Left cardiac atrium (tissue), 4 donors: ENCODE measurements at regions not wholly inside any gene's neighbourhood (a gene's known extent, or its start where the extent isn't known, plus 50 kb on each side); places are given as distances from the start of the nearest gene placed in this dataset.

Source experiments
- ATAC-seq, 2 donors: fragments of 200-7000 bp; cut with Tn5 transposase; one replicate each; pipeline ENCODE4 v1.9.1; 2020; ENCODE audit warnings: mild to moderate bottlenecking in 2 of 2, moderate library complexity in 2 of 2
- DNase-seq: peaks from one replicate; pipeline ENCODE4 v3.0.0-alpha.2; 2020
- intact Hi-C, 2 donors: fragments of 100-400 bp; cut with DNase I; formaldehyde crosslinking; loops; one replicate each; pipeline versions ENCODE4 v1.14.1 to v1.15.1; 2022 to 2023
- donor health status: DM: no; HTN: yes; CAD: no.
- donor health status: DM: no; HTN: yes; CAD: no; lungs with severe emphysema.
- donor health status: DM: yes; HTN: yes; CAD: no.
- donor health status: Dilated cardiomyopathy.

GRCh38 chr9:121550041-121550440, 50.4 kb upstream of the GGTA1 start:
- DNase-seq (no peak), ATAC-seq (no peak)
- intact Hi-C loops = loop anchor here (5.0 to 10.0 kb wide), 3 partner anchors 55 to 135 kb away; no protein-coding TSS in a partner anchor

DNA sequence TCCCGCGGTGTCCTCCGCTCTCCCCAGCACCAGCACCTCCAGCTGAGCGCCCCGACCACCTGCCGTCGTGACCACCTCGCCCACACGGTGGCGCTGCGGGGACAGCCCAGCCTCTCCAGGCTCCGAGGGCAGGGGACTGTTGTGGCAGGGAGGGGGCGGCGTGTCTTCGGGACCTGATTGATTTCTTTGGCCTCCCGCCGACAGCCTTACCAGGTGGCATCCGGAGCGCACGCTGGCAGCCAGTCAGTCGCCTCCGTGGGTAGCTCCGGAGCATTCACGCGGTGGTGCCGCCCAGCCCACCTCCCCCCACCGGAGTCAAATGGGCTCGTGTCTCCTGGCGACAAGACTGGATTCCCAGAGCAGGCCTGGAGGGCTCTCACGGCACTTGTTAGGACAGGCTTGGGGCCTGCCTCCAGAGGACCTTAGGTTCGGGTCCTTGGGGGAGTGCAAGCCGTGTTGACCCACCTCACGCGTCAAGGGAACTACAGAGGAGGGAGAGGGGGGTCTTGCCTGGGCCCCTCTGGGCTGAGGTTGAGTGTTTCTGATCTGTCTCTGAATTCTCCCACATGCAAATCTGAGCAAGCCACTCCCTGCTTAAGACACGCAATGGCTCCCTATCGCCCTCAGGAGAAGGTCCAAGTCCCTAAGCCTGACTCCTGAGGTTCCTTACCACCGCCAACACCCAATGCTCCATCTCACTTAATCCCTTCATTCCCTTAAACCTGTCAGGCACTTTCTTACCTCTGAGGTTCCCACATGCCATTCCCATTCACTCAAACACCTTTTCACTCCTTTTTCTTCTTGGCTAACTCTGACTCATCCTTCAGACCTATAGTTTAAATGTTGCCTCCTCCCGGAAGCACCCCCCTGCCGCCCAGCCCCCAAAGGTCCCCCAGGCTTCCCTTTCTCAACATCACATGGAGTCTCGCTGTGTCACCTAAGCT, 51.2 kb upstream of the GGTA1 start:
- peak; percentile 83 for DNase-seq
- intact Hi-C loops = loop anchor here (5.0 to 10.0 kb wide), 3 partner anchors 54 to 134 kb away; no protein-coding TSS in a partner anchor
- ATAC-seq = peak; percentile 68 to 69

DNA sequence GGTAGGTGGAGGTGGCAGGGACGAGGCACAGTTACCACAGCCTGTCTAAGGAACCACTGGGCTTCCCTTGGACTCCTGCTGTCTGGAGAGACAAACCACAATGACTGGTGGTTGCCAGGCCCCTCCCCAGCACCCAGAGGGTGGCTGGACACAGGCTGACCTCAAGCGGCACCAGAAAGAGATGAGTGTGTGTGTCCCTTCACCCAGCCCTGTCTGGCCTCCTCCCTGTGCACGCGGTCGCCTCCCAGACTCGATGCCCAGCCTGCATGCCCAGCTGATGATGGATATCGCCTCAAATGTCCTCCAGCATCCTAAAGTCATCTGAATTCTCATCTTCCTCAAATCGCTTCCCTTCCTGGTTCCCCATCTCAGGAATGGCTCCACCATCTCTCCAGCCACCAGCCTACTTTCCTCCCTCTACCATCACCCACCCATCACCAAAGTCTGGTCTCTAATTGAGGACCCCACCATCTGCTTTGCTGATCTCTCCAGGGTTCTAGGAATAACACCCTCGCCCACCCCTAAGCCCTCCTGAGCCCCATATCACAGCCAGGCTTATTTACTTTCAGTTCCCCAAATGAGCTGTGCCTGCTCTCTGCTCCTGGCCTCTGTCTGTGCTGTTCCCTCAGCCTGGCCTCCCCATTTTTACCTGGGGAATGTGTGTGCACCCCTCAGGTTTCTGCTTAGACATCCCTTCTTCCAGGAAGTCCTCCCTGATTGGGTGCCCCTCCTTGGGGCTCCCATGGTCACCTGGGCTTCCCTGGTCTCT, 52.5 kb upstream of the GGTA1 start:
- intact Hi-C loops = loop anchor here (5.0 to 10.0 kb wide), 3 partner anchors 53 to 133 kb away; no protein-coding TSS in a partner anchor
- no peak for ATAC-seq
- DNase-seq = no peak

- intact Hi-C loops = loop anchor here (10.0 kb wide), 2 partner anchors 49 to 129 kb away; no protein-coding TSS in a partner anchor
- ATAC-seq (no peak), DNase-seq (no peak)
Measured at GRCh38 chr9:121556082-121556481, 56.4 kb upstream of the GGTA1 start.

- peak; percentile 65 to 70 for ATAC-seq
- intact Hi-C loops = loop anchor here (10.0 kb wide), 2 partner anchors 48 to 128 kb away; no protein-coding TSS in a partner anchor
- DNase-seq = peak; percentile 53
Measured at GRCh38 chr9:121556580-121556979, 56.9 kb upstream of the GGTA1 start.

DNA sequence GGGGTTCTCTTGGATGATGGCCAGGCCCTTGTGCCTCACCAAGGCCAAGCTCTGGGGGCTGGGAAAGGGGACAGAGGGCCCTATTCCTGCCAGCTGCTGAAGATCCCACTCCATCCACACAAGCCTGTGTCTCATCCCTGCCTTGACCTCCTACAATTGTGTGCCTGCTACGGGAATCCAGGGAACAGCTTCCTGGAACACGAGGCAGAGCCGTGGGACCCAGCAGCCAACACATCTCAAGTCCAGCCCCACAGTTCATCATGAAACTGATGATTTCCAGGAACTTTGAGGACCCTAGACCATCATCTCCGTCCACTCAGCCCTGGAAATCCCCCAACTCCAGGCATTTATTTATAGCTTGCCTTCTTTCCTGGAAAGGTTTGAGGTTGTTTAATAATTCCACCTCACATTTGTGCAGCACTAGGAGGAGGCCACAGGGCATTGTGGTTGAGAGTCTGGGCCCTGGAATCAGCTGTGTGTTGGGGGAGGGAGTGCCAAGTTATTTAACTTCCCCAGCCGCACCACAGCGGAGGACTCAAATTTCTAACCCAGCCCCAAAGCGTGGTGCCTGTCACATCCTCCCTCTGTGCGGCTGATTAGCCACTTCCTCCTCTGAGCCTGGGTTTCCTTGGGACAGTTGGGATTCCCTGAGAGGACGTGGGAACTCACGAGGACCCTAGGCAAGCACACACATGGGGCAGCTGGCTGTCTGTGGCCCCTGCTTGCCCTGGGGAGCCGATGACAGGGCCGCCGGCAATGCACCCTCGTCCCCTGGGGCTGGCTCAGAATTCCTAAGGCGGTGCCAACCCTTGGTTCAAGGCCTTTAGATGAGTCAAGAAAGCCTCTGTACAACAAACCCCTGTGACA, 58.2 kb upstream of the GGTA1 start:
- intact Hi-C loops = loop anchor here (10.0 kb wide), 2 partner anchors 47 to 127 kb away; no protein-coding TSS in a partner anchor
- DNase-seq (peak; percentile 80), ATAC-seq (peak; percentile 82 to 87)

GRCh38 chr9:121558473-121558872, 58.8 kb upstream of the GGTA1 start:
- intact Hi-C loops = loop anchor here (10.0 kb wide), 2 partner anchors 46 to 126 kb away; no protein-coding TSS in a partner anchor
- DNase-seq (no peak), ATAC-seq (no peak)

- DNase-seq (no peak), ATAC-seq (no peak)
- intact Hi-C loops = loop anchor here (10.0 kb wide), 2 partner anchors 46 to 126 kb away; no protein-coding TSS in a partner anchor
Measured at GRCh38 chr9:121559183-121559582, 59.5 kb upstream of the GGTA1 start.

DNA sequence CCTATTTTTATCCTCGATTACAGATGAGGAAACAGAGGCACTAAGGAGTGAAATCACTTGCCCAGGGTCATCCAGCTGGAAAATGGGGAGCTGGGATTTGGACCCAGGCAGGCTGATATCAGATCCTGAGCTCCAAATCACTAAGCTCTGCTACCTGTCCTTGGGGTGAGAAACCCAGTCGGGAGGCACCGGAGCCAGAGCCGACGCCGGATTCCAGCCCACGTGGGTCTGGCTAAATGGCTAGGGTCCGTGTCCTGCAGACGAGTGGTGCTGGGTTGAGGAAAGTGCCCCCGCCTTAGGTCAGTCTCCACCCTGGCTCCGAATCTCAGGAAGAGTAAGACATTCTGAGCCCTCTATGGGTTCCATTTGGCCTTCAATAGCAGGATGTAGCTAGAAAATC, 61.3 kb upstream of the GGTA1 start:
- intact Hi-C loops = no loop called here
- ATAC-seq (no peak), DNase-seq (no peak)

GRCh38 chr9:121561385-121562222, 62.0 kb upstream of the GGTA1 start:
- intact Hi-C loops = no loop called here
- DNase-seq (no peak), ATAC-seq (no peak)

DNA sequence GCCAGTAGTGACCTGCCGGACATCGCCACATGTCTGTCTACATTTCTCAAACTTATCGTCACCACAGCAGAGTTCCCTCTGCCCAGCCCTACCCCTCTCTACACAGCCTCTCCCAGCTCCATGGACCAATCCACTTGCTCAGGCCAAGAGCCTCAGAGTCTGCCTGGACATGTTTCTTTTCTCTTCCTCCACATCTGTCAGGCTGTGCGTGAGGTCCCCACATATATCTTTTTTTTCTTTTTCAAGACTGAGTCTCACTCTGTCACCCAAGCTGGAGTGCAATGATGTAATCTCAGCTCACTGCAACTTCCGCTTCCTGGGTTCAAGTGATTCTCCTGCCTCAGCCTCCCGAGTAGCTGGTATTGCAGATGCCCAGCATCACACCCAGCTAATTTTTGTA, 62.7 kb upstream of the GGTA1 start:
- no peak for ATAC-seq
- DNase-seq = no peak
- intact Hi-C loops = no loop called here

GRCh38 chr9:121563425-121563824, 63.8 kb upstream of the GGTA1 start:
- DNase-seq = no peak
- intact Hi-C loops = no loop called here
- ATAC-seq = no peak

- ATAC-seq (no peak), DNase-seq (no peak)
- intact Hi-C loops = no loop called here
Measured at GRCh38 chr9:121563881-121564460, 64.3 kb upstream of the GGTA1 start.

- ATAC-seq = no peak
- no peak for DNase-seq
- intact Hi-C loops = no loop called here
Measured at GRCh38 chr9:121564504-121565260, 65.0 kb upstream of the GGTA1 start.

DNA sequence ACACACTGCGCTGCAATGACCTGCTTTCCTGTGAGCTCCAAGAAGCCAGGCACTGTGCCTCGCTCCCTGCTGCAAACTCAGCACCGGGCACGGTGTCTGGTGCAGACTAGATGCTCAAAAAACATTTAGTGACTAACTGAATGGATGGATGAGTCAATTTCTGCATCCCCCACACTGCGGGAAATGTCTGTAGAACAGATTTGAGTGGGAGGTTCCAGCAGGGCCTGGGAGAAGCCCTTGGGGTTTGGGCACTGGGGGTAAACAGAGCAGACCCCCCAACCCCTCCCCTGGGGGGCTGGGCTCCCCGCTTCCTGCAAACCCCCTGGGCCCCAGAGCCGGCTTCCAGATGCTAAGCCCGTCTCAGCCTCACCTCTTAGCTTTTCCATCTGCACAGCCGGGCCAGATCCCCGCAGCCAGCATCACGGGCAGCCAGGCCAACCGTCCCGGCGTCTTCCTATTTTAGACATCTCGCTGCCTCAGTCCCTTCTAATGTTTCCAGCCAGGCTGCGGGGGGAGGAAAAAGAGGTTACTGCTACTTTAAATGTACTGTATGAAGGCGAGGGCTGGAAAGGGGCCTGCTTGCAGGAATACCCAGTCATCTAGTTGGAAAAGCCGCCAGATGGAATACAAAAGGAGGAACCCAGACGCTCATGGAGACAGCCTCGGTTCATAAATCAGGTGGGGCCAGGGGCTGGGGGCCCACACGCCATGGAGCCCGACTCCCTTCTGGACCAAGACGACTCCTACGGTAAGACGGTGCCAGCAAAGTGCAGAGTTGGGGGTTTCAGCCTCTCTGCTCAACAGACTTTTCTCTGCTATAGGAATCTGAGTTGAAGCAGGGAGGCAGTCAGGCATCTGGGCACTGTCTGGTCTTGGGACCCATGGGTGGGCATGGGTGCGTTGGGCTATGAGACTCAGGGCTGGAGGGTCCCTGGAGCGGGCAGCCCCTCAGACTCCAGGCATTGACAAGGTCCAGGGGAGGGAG, 67.1 kb upstream of the GGTA1 start:
- DNase-seq (peak; percentile 56), ATAC-seq (peak; percentile 35 to 55)
- intact Hi-C loops = no loop called here
